Activated T-helper 2 cell treated with anti-CD3 and anti-CD28 coated beads, Interferon-gamma antibody, Interleukin-2, Interleukin-4, amounts not matched to agents 10 μg/mL and 5 μg/mL and 100 μg/mL, durations not matched to agents 14 hours and 24 hours and 36 hours (primary cell): ENCODE measurements at regions not wholly inside any gene's neighbourhood (a gene's known extent, or its start where the extent isn't known, plus 50 kb on each side); places are given as distances from the start of the nearest gene placed in this dataset.

Source experiments
- DNase-seq: peaks from one replicate; pipeline ENCODE4 v3.0.0; 2021; ENCODE audit warnings: low spot score
- H3K27ac Mint-ChIP-seq: one replicate; pipeline ENCODE4 v1.8.0; 2021; ENCODE audit warnings: mixed read lengths
- H3K27me3 Mint-ChIP-seq: one replicate; pipeline ENCODE4 v1.8.0; 2021; ENCODE audit warnings: low read depth, mixed read lengths
- H3K36me3 Mint-ChIP-seq: one replicate; pipeline ENCODE4 v1.8.0; 2021; ENCODE audit warnings: low read depth, mixed read lengths
- H3K4me1 Mint-ChIP-seq: one replicate; pipeline ENCODE4 v1.8.0; 2021; ENCODE audit warnings: low read depth, mixed read lengths
- H3K4me3 Mint-ChIP-seq: one replicate; pipeline ENCODE4 v1.8.0; 2021; ENCODE audit warnings: low read depth, mild to moderate bottlenecking, moderate library complexity, mixed read lengths
- H3K9me3 Mint-ChIP-seq: one replicate; pipeline ENCODE4 v1.8.0; 2021; ENCODE audit warnings: mixed read lengths
- intact Hi-C: fragments of 100-400 bp; cut with micrococcal nuclease; formaldehyde crosslinking; loops from one replicate; pipeline ENCODE4 v1.15.1; 2023

- Mint-ChIP-seq H3K36me3 (no peaks in the 10 kb centered on the region), H3K4me3 (no peak overlapping the region), H3K27ac (no peak overlapping the region), H3K9me3 (no peaks in the 10 kb centered on the region), H3K27me3 (no peaks in the 10 kb centered on the region), H3K4me1 (no peaks in the 10 kb centered on the region)
- no peak for DNase-seq
- intact Hi-C loops, result no loop called here
Observed at GRCh38 chr16:48014349-48015135, 141.3 kb downstream of the ABCC12 start.

- Mint-ChIP-seq H3K4me3 (no peak overlapping the region), H3K36me3 (no peaks in the 10 kb centered on the region), H3K27me3 (no peaks in the 10 kb centered on the region), H3K4me1 (no peaks in the 10 kb centered on the region), H3K9me3 (no peaks in the 10 kb centered on the region), H3K27ac (no peak overlapping the region)
- no peak for DNase-seq
- intact Hi-C loops, result no loop called here
Observed at GRCh38 chr16:48013491-48013901, 142.3 kb downstream of the ABCC12 start.

- DNase-seq, result no peak
- intact Hi-C loops, result no loop called here
- H3K27ac Mint-ChIP-seq, result no peak overlapping the region
- no peaks in the 10 kb centered on the region for H3K9me3 Mint-ChIP-seq
- H3K4me1 Mint-ChIP-seq, result no peaks in the 10 kb centered on the region
- no peak overlapping the region for H3K4me3 Mint-ChIP-seq
- H3K36me3 Mint-ChIP-seq, result no peaks in the 10 kb centered on the region
- H3K27me3 Mint-ChIP-seq, result no peaks in the 10 kb centered on the region
Observed at GRCh38 chr16:48011878-48012658, 143.7 kb downstream of the ABCC12 start.

- Mint-ChIP-seq H3K27me3 (no peaks in the 10 kb centered on the region), H3K36me3 (no peaks in the 10 kb centered on the region), H3K27ac (no peak overlapping the region), H3K4me3 (no peak overlapping the region), H3K9me3 (no peaks in the 10 kb centered on the region), H3K4me1 (no peaks in the 10 kb centered on the region)
- DNase-seq, result no peak
- intact Hi-C loops, result no loop called here
Observed at GRCh38 chr16:48011466-48011865, 144.3 kb downstream of the ABCC12 start.

- H3K27ac Mint-ChIP-seq, result no peak overlapping the region
- H3K4me1 Mint-ChIP-seq, result no peaks in the 10 kb centered on the region
- no peaks in the 10 kb centered on the region for H3K27me3 Mint-ChIP-seq
- H3K4me3 Mint-ChIP-seq, result no peak overlapping the region
- no peak for DNase-seq
- no peaks in the 10 kb centered on the region for H3K9me3 Mint-ChIP-seq
- H3K36me3 Mint-ChIP-seq, result no peaks in the 10 kb centered on the region
- intact Hi-C loops, result no loop called here
Observed at GRCh38 chr16:48008011-48008525, 147.7 kb downstream of the ABCC12 start.

- Mint-ChIP-seq H3K27me3 (no peaks in the 10 kb centered on the region), H3K36me3 (no peaks in the 10 kb centered on the region), H3K4me3 (no peak overlapping the region), H3K9me3 (no peaks in the 10 kb centered on the region), H3K27ac (no peak overlapping the region), H3K4me1 (no peaks in the 10 kb centered on the region)
- intact Hi-C loops, result no loop called here
- DNase-seq, result no peak
Observed at GRCh38 chr16:48004141-48004695, 151.6 kb downstream of the ABCC12 start.

- no peaks in the 10 kb centered on the region for H3K4me1 Mint-ChIP-seq
- H3K27me3 Mint-ChIP-seq, result no peaks in the 10 kb centered on the region
- no peaks in the 10 kb centered on the region for H3K9me3 Mint-ChIP-seq
- intact Hi-C loops, result no loop called here
- no peak overlapping the region for H3K27ac Mint-ChIP-seq
- no peaks in the 10 kb centered on the region for H3K36me3 Mint-ChIP-seq
- no peak overlapping the region for H3K4me3 Mint-ChIP-seq
- DNase-seq, result no peak
Observed at GRCh38 chr16:48003206-48003907, 152.4 kb downstream of the ABCC12 start.

- H3K9me3 Mint-ChIP-seq, result no peaks in the 10 kb centered on the region
- no peaks in the 10 kb centered on the region for H3K36me3 Mint-ChIP-seq
- intact Hi-C loops, result no loop called here
- no peaks in the 10 kb centered on the region for H3K27me3 Mint-ChIP-seq
- no peak for DNase-seq
- no peaks in the 10 kb centered on the region for H3K4me1 Mint-ChIP-seq
- H3K4me3 Mint-ChIP-seq, result no peak overlapping the region
- H3K27ac Mint-ChIP-seq, result no peak overlapping the region
Observed at GRCh38 chr16:48001324-48001895, 154.4 kb downstream of the ABCC12 start.

GRCh38 chr16:48000622-48001021, 155.2 kb downstream of the ABCC12 start:
- intact Hi-C loops, result no loop called here
- H3K4me3 Mint-ChIP-seq, result no peak overlapping the region
- H3K27ac Mint-ChIP-seq, result no peak overlapping the region
- H3K9me3 Mint-ChIP-seq, result no peaks in the 10 kb centered on the region
- H3K4me1 Mint-ChIP-seq, result no peaks in the 10 kb centered on the region
- no peak for DNase-seq
- no peaks in the 10 kb centered on the region for H3K27me3 Mint-ChIP-seq
- H3K36me3 Mint-ChIP-seq, result no peaks in the 10 kb centered on the region

- intact Hi-C loops, result no loop called here
- H3K4me1 Mint-ChIP-seq, result no peaks in the 10 kb centered on the region
Observed at GRCh38 chr16:47999595-47999994, 156.2 kb downstream of the ABCC12 start.

GRCh38 chr16:47995354-47995753, 160.4 kb downstream of the ABCC12 start:
- no peak overlapping the region for H3K27ac Mint-ChIP-seq
- H3K9me3 Mint-ChIP-seq, result no peaks in the 10 kb centered on the region
- no peak for DNase-seq
- intact Hi-C loops, result no loop called here
- H3K4me1 Mint-ChIP-seq, result no peaks in the 10 kb centered on the region
- no peak overlapping the region for H3K4me3 Mint-ChIP-seq
- no peaks in the 10 kb centered on the region for H3K36me3 Mint-ChIP-seq
- H3K27me3 Mint-ChIP-seq, result no peaks in the 10 kb centered on the region

More at GRCh38 chr16:47999595-47999994, 156.2 kb downstream of the ABCC12 start:
- Mint-ChIP-seq H3K36me3 (no peaks in the 10 kb centered on the region), H3K4me3 (no peak overlapping the region), H3K9me3 (no peaks in the 10 kb centered on the region), H3K27ac (no peak overlapping the region), H3K27me3 (no peaks in the 10 kb centered on the region)
- no peak for DNase-seq

- no peak overlapping the region for H3K27ac Mint-ChIP-seq
- H3K9me3 Mint-ChIP-seq, result no peaks in the 10 kb centered on the region
- no peaks in the 10 kb centered on the region for H3K27me3 Mint-ChIP-seq
Observed at GRCh38 chr16:47991491-47991890, 164.3 kb downstream of the ABCC12 start.

More at GRCh38 chr16:47991491-47991890, 164.3 kb downstream of the ABCC12 start:
- H3K4me1 Mint-ChIP-seq, result no peaks in the 10 kb centered on the region
- DNase-seq, result no peak
- H3K36me3 Mint-ChIP-seq, result no peaks in the 10 kb centered on the region
- H3K4me3 Mint-ChIP-seq, result no peak overlapping the region
- intact Hi-C loops, result no loop called here
